ENCODE measurements at regions not wholly inside any gene's neighbourhood (a gene's known extent, or its start where the extent isn't known, plus 50 kb on each side); places are given as distances from the start of the nearest gene placed in this dataset.

DNA sequence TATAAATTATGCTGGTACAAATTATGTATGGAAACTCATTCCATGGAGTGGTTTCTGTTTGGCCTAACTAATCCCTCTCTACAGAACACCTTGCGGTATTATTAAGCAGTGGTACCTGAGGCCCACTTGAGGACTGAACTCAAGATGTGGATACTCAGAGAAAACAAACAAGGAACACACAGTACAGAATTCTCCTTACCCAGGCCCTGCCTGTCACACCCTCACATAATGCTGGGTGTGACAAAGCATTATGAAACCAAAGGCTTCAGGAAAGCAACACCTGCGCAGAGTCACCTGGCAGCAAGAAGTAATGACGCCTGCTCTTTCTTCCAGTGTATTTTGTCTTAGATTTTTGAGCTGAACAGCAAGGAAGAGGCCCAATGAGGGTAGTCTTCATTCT, 264.7 kb downstream of the PAX3 start:
- in situ Hi-C loops (cut with MboI): no loop called here
- Histone ChIP-seq H3K4me1 (ENCODE audit: insufficient read depth) (peaks cover 3% of the 10 kb centered on the region; the same call in 1 of the 2 replicates), H3K79me2 (ENCODE audit: insufficient read depth) (no peaks in the 10 kb centered on the region), H3K27ac (no peak overlapping the region), H3K27me3 (replicated peaks; ENCODE audit: insufficient read depth) (peaks cover 6% of the 10 kb centered on the region; the same call in 1 of the 2 replicates), H3K9me2 (ENCODE audit: insufficient read depth) (no peaks in the 10 kb centered on the region), H3K9me3 (ENCODE audit: low read depth) (no peaks in the 10 kb centered on the region), H3K4me3 (no peak overlapping the region), H3K4me2 (ENCODE audit: unreplicated experiment) (no peak overlapping the region), H3F3A (ENCODE audit: insufficient read depth) (no peaks in the 10 kb centered on the region), H3K9ac (no peak overlapping the region), H3K36me3 (ENCODE audit: low read depth) (no peaks in the 10 kb centered on the region), H2AFZ (no peak overlapping the region), H4K20me1 (ENCODE audit: insufficient read depth) (no peaks in the 10 kb centered on the region)
- no peak for TF ChIP-seq EZH2 (IDR thresholded peaks at IDR 0.05; ENCODE audit: insufficient read depth, poor library complexity, severe bottlenecking)
- no peak for TF ChIP-seq EZH2phosphoT487 (IDR thresholded peaks at IDR 0.05; ENCODE audit: insufficient read depth, low read depth)
- DNase-seq: no peak
- WGBS, 2 experiments (ENCODE audit: low coverage in 1 of 2, low lambda C conversion rate in 2 of 2, missing lambda C conversion rate in 2 of 2): 51 to 61% methylated on average over 3 of the region's 3 CpGs

DNA sequence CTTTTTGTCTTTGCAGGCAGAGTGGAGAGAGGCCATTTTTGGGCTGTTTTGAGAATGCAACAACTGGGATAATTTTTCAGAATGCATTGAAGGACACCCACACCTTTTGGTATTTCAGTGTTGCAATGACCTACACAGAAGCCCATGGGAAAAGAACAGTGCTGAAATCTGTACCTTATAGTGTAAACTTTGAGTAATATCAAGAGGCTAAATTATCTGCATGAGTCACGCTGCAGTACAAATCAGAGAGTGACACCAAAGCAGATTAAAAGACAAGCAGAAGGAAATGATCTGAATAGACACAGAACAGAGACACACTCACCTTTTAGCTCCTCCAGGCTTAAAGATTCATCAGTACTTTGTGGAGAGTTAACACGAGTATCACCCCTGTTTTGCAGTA, 265.3 kb downstream of the PAX3 start:
- Histone ChIP-seq H3K4me2 (ENCODE audit: unreplicated experiment) (no peak overlapping the region), H3K27ac (no peak overlapping the region), H4K20me1 (ENCODE audit: insufficient read depth) (no peaks in the 10 kb centered on the region), H3F3A (ENCODE audit: insufficient read depth) (no peaks in the 10 kb centered on the region), H3K9ac (no peak overlapping the region), H3K9me3 (ENCODE audit: low read depth) (no peaks in the 10 kb centered on the region), H3K27me3 (replicated peaks; ENCODE audit: insufficient read depth) (peaks cover 6% of the 10 kb centered on the region; the same call in 1 of the 2 replicates), H3K36me3 (ENCODE audit: low read depth) (no peaks in the 10 kb centered on the region), H2AFZ (no peak overlapping the region), H3K79me2 (ENCODE audit: insufficient read depth) (no peaks in the 10 kb centered on the region), H3K4me3 (no peak overlapping the region), H3K9me2 (ENCODE audit: insufficient read depth) (no peaks in the 10 kb centered on the region), H3K4me1 (ENCODE audit: insufficient read depth) (peaks cover 3% of the 10 kb centered on the region; the same call in 1 of the 2 replicates)
- WGBS, 2 experiments (ENCODE audit: low coverage in 1 of 2, low lambda C conversion rate in 2 of 2, missing lambda C conversion rate in 2 of 2): 14 to 19% methylated on average over 2 of the region's 2 CpGs
- in situ Hi-C loops (cut with MboI): no loop called here
- DNase-seq: peak; percentile 20
- no peak for TF ChIP-seq EZH2 (IDR thresholded peaks at IDR 0.05; ENCODE audit: insufficient read depth, poor library complexity, severe bottlenecking)
- TF ChIP-seq EZH2phosphoT487 (IDR thresholded peaks at IDR 0.05; ENCODE audit: insufficient read depth, low read depth): no peak

DNA sequence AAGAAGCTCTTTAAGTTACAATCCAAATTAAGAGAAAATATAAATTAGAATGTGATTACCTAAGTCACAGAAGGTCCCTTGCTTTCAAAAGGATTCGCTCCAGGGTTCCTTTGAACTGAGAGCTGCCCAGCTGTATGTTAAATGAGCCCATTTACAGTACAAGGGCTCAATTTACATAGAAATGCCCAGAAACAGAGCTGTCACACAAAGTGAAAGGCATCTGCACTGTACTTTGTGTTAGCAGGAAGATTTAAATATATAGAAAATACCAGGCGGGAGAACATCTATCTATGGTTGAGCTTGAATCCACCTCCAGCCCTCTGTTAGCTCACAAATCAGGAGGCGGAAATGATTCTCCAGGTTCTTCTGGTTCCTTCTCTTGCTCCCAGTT, 272.9 kb downstream of the PAX3 start:
- H4K20me1 ChIP-seq (ENCODE audit: insufficient read depth): no peaks in the 10 kb centered on the region
- no peaks in the 10 kb centered on the region for H3F3A ChIP-seq (ENCODE audit: insufficient read depth)
- DNase-seq: no peak
- H3K4me3 ChIP-seq: no peak overlapping the region
- no peak overlapping the region for H3K4me2 ChIP-seq (ENCODE audit: unreplicated experiment)
- 25 to 27% methylated on average over 3 of the region's 3 CpGs for WGBS, 2 experiments (ENCODE audit: low coverage in 1 of 2, low lambda C conversion rate in 2 of 2, missing lambda C conversion rate in 2 of 2)
- no peaks in the 10 kb centered on the region for H3K79me2 ChIP-seq (ENCODE audit: insufficient read depth)
- H3K27ac ChIP-seq: no peak overlapping the region
- no peaks in the 10 kb centered on the region for H3K4me1 ChIP-seq (ENCODE audit: insufficient read depth)
- in situ Hi-C loops (cut with MboI): no loop called here
- H3K9me2 ChIP-seq (ENCODE audit: insufficient read depth): no peaks in the 10 kb centered on the region
- H2AFZ ChIP-seq: no peak overlapping the region
- TF ChIP-seq EZH2phosphoT487 (IDR thresholded peaks at IDR 0.05; ENCODE audit: insufficient read depth, low read depth) (no peak), EZH2 (IDR thresholded peaks at IDR 0.05; ENCODE audit: insufficient read depth, poor library complexity, severe bottlenecking) (no peak)
- H3K9me3 ChIP-seq (ENCODE audit: low read depth): no peaks in the 10 kb centered on the region
- H3K27me3 ChIP-seq (replicated peaks; ENCODE audit: insufficient read depth): peaks cover 19% of the 10 kb centered on the region
- no peaks in the 10 kb centered on the region for H3K36me3 ChIP-seq (ENCODE audit: low read depth)
- no peak overlapping the region for H3K9ac ChIP-seq

DNA sequence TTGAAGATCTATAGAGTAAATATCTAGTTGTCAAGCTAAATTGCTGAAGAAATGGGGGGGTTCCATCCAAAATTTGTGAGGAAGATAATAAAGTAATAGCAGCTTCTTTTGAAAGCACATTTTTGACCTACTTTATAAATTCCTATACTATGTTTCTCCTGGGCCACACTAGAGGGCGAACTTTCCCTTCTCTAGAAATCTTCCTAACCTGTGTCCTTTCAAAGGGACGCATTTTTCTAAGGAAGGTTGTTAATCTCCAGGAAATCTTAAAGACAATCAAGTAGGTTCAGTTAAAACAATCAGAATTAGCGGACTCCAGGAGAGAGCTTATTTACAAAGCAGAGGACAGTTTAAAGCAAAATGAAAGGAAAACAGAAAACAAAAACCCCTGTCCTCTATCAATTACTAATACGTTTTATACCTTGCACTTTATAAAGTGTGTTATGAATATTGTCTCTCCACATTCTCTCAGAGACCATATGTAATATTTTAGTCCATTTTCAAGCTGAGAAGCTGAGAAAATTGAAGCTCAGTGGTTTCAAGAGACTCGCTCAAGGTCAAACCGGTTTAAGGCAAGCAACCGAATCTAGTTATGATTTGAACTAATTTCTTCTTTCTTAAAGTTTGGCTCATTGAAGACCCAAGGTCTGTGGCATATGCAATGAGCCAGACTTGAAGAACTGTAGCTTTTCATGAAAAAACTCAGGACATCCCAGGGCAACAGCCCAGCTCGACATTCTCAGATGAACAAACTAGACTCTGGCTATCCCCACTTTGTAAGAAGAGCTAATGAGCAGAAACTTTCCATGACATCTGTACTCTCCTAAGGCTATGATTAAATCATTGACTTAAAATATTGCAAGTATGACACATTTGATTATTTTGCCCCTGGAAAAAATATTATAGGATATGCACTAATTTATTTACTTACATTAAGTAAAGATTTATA, 273.6 kb downstream of the PAX3 start:
- Histone ChIP-seq H3K9ac (no peak overlapping the region), H3K9me2 (ENCODE audit: insufficient read depth) (no peaks in the 10 kb centered on the region), H3K4me2 (ENCODE audit: unreplicated experiment) (no peak overlapping the region), H3K4me3 (no peak overlapping the region), H3F3A (ENCODE audit: insufficient read depth) (no peaks in the 10 kb centered on the region), H3K36me3 (ENCODE audit: low read depth) (no peaks in the 10 kb centered on the region), H3K27ac (no peak overlapping the region), H3K4me1 (ENCODE audit: insufficient read depth) (no peaks in the 10 kb centered on the region), H3K27me3 (replicated peaks; ENCODE audit: insufficient read depth) (peaks cover 19% of the 10 kb centered on the region), H3K79me2 (ENCODE audit: insufficient read depth) (no peaks in the 10 kb centered on the region), H4K20me1 (ENCODE audit: insufficient read depth) (no peaks in the 10 kb centered on the region), H3K9me3 (ENCODE audit: low read depth) (no peaks in the 10 kb centered on the region), H2AFZ (no peak overlapping the region)
- TF ChIP-seq EZH2phosphoT487 (IDR thresholded peaks at IDR 0.05; ENCODE audit: insufficient read depth, low read depth) (no peak), EZH2 (IDR thresholded peaks at IDR 0.05; ENCODE audit: insufficient read depth, poor library complexity, severe bottlenecking) (no peak)
- 26 to 30% methylated on average over 8 of the region's 8 CpGs for WGBS, 2 experiments (ENCODE audit: low coverage in 1 of 2, low lambda C conversion rate in 2 of 2, missing lambda C conversion rate in 2 of 2)
- peak; percentile 59 for DNase-seq
- in situ Hi-C loops (cut with MboI): no loop called here
